ENCODE measurements at regions not wholly inside any gene's neighbourhood (a gene's known extent, or its start where the extent isn't known, plus 50 kb on each side); places are given as distances from the start of the nearest gene placed in this dataset.

GRCh38 chr6:6841571-6841970 is 253.1 kb downstream of the LY86 start:
- Mint-ChIP-seq H3K27ac (ENCODE audit: unreplicated experiment) (no peak overlapping the region), H3K9me3 (peaks cover 6% of the 10 kb centered on the region), H3K27me3 (ENCODE audit: low read depth) (peaks cover 22% of the 10 kb centered on the region), H3K4me1 (no peaks in the 10 kb centered on the region), H3K4me3 (no peak overlapping the region), H3K36me3 (ENCODE audit: low read depth) (peaks cover 3% of the 10 kb centered on the region)
- TF ChIP-seq, protein P1, sequence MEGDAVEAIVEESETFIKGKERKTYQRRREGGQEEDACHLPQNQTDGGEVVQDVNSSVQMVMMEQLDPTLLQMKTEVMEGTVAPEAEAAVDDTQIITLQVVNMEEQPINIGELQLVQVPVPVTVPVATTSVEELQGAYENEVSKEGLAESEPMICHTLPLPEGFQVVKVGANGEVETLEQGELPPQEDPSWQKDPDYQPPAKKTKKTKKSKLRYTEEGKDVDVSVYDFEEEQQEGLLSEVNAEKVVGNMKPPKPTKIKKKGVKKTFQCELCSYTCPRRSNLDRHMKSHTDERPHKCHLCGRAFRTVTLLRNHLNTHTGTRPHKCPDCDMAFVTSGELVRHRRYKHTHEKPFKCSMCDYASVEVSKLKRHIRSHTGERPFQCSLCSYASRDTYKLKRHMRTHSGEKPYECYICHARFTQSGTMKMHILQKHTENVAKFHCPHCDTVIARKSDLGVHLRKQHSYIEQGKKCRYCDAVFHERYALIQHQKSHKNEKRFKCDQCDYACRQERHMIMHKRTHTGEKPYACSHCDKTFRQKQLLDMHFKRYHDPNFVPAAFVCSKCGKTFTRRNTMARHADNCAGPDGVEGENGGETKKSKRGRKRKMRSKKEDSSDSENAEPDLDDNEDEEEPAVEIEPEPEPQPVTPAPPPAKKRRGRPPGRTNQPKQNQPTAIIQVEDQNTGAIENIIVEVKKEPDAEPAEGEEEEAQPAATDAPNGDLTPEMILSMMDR (conservative IDR thresholded peaks at IDR 0.05) = no peak
- DNase-seq (ENCODE audit: low read depth, low spot score) = no peak

- no peak for DNase-seq (ENCODE audit: low read depth, low spot score)
- H3K4me1 Mint-ChIP-seq = no peaks in the 10 kb centered on the region
- peaks cover 18% of the 10 kb centered on the region for H3K27me3 Mint-ChIP-seq (ENCODE audit: low read depth)
- no peak overlapping the region for H3K27ac Mint-ChIP-seq (ENCODE audit: unreplicated experiment)
- peaks cover 6% of the 10 kb centered on the region for H3K9me3 Mint-ChIP-seq
- peaks cover 3% of the 10 kb centered on the region for H3K36me3 Mint-ChIP-seq (ENCODE audit: low read depth)
- TF ChIP-seq, protein P1 (conservative IDR thresholded peaks at IDR 0.05) = no peak
- no peak overlapping the region for H3K4me3 Mint-ChIP-seq
These were observed 253.8 kb downstream of the LY86 start for GRCh38 chr6:6842291-6842690.

- Mint-ChIP-seq H3K36me3 (ENCODE audit: low read depth) (peaks cover 3% of the 10 kb centered on the region), H3K9me3 (peaks cover 6% of the 10 kb centered on the region), H3K27me3 (ENCODE audit: low read depth) (peaks cover 13% of the 10 kb centered on the region), H3K4me3 (no peak overlapping the region), H3K4me1 (no peaks in the 10 kb centered on the region), H3K27ac (ENCODE audit: unreplicated experiment) (no peak overlapping the region)
- DNase-seq (ENCODE audit: low read depth, low spot score) = no peak
- TF ChIP-seq, protein P1 (conservative IDR thresholded peaks at IDR 0.05) = no peak
These were observed 254.6 kb downstream of the LY86 start for GRCh38 chr6:6843057-6843627.

DNA sequence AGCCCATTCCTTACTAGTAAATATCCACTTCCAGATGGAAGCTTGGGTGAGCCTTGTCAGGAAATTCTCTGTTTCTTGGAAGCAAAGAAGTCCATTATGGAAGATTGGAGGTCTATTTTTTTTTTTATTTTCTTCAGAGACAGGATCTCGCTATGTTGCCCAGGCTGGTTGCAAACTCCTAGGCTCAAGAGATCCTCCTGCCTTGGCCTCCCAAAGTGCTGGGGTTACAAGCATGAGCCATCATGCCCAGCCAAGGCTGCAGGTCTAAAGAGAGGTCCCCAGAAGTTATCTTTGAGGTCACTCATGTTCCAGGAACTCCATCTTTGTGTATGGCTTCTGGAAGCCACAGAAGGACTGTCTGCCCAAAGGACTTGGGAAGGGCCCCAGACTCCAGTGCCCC is 255.3 kb downstream of the LY86 start:
- peaks cover 6% of the 10 kb centered on the region for H3K9me3 Mint-ChIP-seq
- no peak for DNase-seq (ENCODE audit: low read depth, low spot score)
- no peak overlapping the region for H3K27ac Mint-ChIP-seq (ENCODE audit: unreplicated experiment)
- TF ChIP-seq, protein P1 (conservative IDR thresholded peaks at IDR 0.05) = no peak
- peaks cover 3% of the 10 kb centered on the region for H3K36me3 Mint-ChIP-seq (ENCODE audit: low read depth)
- no peaks in the 10 kb centered on the region for H3K4me1 Mint-ChIP-seq
- peaks cover 13% of the 10 kb centered on the region for H3K27me3 Mint-ChIP-seq (ENCODE audit: low read depth)
- H3K4me3 Mint-ChIP-seq = no peak overlapping the region

DNA sequence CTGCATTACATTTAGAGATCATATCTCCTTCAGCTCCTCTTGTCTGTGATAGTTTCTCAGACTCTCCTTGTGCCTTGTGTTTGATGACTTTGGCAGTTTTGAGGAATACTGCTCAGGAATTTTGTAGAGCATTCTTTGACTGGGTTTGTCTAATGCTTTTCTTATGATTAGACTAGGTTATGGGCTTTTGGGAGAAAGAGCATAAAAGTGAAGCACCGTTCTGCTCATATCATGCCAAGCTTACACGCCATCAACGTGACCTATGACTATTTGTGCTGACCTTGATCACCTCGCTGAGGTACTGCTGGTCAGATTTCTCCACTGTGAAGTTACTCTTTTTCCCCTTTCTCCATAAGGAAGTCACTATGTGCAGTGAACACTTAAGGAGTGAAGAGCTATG is 256.0 kb downstream of the LY86 start:
- Mint-ChIP-seq H3K27ac (ENCODE audit: unreplicated experiment) (no peak overlapping the region), H3K4me1 (no peaks in the 10 kb centered on the region), H3K36me3 (ENCODE audit: low read depth) (peaks cover 3% of the 10 kb centered on the region), H3K9me3 (peaks cover 6% of the 10 kb centered on the region), H3K27me3 (ENCODE audit: low read depth) (peaks cover 13% of the 10 kb centered on the region), H3K4me3 (no peak overlapping the region)
- TF ChIP-seq, protein P1 (conservative IDR thresholded peaks at IDR 0.05) = no peak
- DNase-seq (ENCODE audit: low read depth, low spot score) = no peak
